Brain microvascular endothelial cell (primary cell): ENCODE measurements at regions not wholly inside any gene's neighbourhood (a gene's known extent, or its start where the extent isn't known, plus 50 kb on each side); places are given as distances from the start of the nearest gene placed in this dataset.

ENCODE experiments used
- DNase-seq: peaks from one replicate; pipeline ENCODE4 v3.0.0-alpha.2; 2020
- H3K27ac ChIP-seq: fragments of 250-450 bp; sonication (Bioruptor Pico); 2 replicates; pipeline ENCODE4 v1.5.1; 2020; ENCODE audit warnings: mild to moderate bottlenecking, moderate library complexity
- H3K27me3 ChIP-seq: fragments of 250-450 bp; sonication (Bioruptor Pico); replicated peaks from 2 replicates; pipeline ENCODE4 v1.5.1; 2020; ENCODE audit warnings: mild to moderate bottlenecking
- H3K36me3 ChIP-seq: fragments of 250-450 bp; sonication (Bioruptor Pico); replicated peaks from 2 replicates; pipeline ENCODE4 v1.5.1; 2020; ENCODE audit warnings: mild to moderate bottlenecking
- H3K4me3 ChIP-seq: 2 replicates; pipeline ENCODE4 v1.5.1; 2011; ENCODE audit warnings: low read depth, mild to moderate bottlenecking, control low read depth, low read length, moderate library complexity
- CTCF ChIP-seq: IDR thresholded peaks from 2 replicates; pipeline ENCODE4 v1.5.1; 2011; ENCODE audit warnings: low read depth, mild to moderate bottlenecking, moderate library complexity, low read length, control low read depth, inconsistent platforms; ENCODE audit errors: missing control alignments
- in situ Hi-C: cut with HindIII; loops from 2 replicates; pipeline ENCODE4 v1.10.0; 2017; ENCODE audit warnings: low sequenced_read_pairs, low pct_ligation_motif_present

- TF ChIP-seq CTCF, result no peak
- Histone ChIP-seq H3K4me3 (no peak overlapping the region), H3K36me3 (no peaks in the 10 kb centered on the region), H3K27me3 (no peaks in the 10 kb centered on the region), H3K27ac (no peak overlapping the region)
- DNase-seq, result no peak
- in situ Hi-C loops, result no loop called here
These were observed 395.5 kb upstream of the NBEA start for GRCh38 chr13:34546344-34547250.

- in situ Hi-C loops, result no loop called here
These were observed 394.1 kb upstream of the NBEA start for GRCh38 chr13:34547929-34548328.

GRCh38 chr13:34553376-34553775 is 388.7 kb upstream of the NBEA start:
- in situ Hi-C loops, result no loop called here
- Histone ChIP-seq H3K27ac (no peak overlapping the region), H3K4me3 (no peak overlapping the region), H3K36me3 (no peaks in the 10 kb centered on the region), H3K27me3 (no peaks in the 10 kb centered on the region)
- no peak for TF ChIP-seq CTCF
- DNase-seq, result no peak

More at GRCh38 chr13:34547929-34548328, 394.1 kb upstream of the NBEA start:
- no peak for TF ChIP-seq CTCF
- DNase-seq, result no peak
- Histone ChIP-seq H3K27me3 (no peaks in the 10 kb centered on the region), H3K36me3 (no peaks in the 10 kb centered on the region), H3K27ac (no peak overlapping the region), H3K4me3 (no peak overlapping the region)

- in situ Hi-C loops, result no loop called here
These were observed 386.1 kb upstream of the NBEA start for GRCh38 chr13:34555988-34556387.

GRCh38 chr13:34561033-34561432 is 381.0 kb upstream of the NBEA start:
- no peak for TF ChIP-seq CTCF
- in situ Hi-C loops, result no loop called here
- no peaks in the 10 kb centered on the region for H3K27me3 ChIP-seq

More at GRCh38 chr13:34555988-34556387, 386.1 kb upstream of the NBEA start:
- no peak for TF ChIP-seq CTCF
- DNase-seq, result no peak
- H3K36me3 ChIP-seq, result no peaks in the 10 kb centered on the region
- H3K27me3 ChIP-seq, result no peaks in the 10 kb centered on the region
- H3K4me3 ChIP-seq, result no peak overlapping the region
- H3K27ac ChIP-seq, result no peak overlapping the region

More at GRCh38 chr13:34561033-34561432, 381.0 kb upstream of the NBEA start:
- Histone ChIP-seq H3K27ac (no peak overlapping the region), H3K36me3 (no peaks in the 10 kb centered on the region), H3K4me3 (no peak overlapping the region)
- no peak for DNase-seq
